Activated CD4-positive, alpha-beta T cell treated with anti-CD3 and anti-CD28 coated beads, Interleukin-2, amount 50 U/mL, for 24 hours (primary cell): ENCODE measurements at regions not wholly inside any gene's neighbourhood (a gene's known extent, or its start where the extent isn't known, plus 50 kb on each side); places are given as distances from the start of the nearest gene placed in this dataset.
"Not testable (repeated sequence)": the region's sequence is repeated elsewhere in the genome, so short reads cannot be mapped to it uniquely, and the experiment has no call there.

Source experiments
- DNase-seq, 2 donors: peaks; one replicate each; pipeline ENCODE4 v3.0.0-alpha.2; 2020; ENCODE audit warnings: low read depth in 1 of 2, low spot score in 1 of 2

DNA sequence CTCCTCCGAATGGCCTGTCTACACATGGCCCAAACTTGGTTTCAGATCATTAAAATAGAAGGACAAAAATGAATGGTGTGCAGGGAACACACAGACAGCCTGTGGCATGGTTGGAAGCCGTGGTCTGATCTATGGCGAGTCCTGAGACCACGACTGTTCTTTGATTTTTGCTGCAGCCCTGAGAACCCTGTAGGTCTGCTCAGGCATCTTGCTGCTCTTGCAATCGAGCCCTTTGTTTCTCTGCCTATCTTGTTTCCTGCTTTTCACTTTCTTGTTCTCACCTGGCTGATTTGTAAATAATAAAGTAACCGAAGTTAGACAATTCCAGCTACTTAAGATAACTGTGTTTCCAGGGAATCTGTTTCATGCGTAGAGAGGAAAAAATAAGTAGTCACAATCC is 54.1 kb upstream of the NBPF9 start:
- DNase-seq = not testable (repeated sequence)

DNA sequence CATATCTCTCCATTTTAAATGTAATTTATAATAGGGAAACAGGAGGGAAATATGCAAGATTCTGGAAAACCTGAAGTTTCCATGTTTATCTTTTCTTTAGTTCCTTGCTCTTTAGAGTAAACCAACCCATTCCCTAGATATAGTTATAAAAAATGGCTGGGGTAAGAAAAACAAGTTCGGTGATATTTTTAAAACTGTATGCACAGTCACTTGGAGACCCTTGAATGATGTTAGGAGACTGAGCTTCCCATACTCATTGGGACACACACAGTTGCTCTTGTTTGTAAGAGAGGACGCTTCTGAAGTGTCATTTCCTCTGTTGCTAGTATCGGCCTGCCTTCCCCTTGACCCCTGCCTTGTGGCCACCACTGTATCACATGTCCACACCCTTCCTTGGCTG is 55.0 kb upstream of the NBPF9 start:
- not testable (repeated sequence) for DNase-seq

DNA sequence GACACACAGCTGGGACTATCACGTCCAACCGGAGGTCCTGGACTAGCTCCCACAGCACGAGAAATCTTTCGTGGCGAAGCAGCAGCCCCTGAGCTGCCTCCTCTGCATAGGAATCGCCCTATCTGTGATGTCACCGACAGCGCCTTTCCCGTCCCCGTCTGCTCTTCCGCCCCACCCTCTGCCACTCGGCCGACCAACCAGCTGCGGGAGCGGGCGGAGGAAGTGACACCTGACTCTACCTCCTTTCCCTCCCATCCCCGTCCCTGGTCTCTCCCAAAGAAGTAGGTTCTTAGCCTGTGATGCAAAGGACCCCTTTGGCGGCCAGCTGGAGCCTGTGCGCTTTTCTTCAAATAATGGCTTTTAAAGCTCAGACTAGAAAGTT is 59.7 kb upstream of the NBPF9 start:
- DNase-seq = not testable (repeated sequence)

DNA sequence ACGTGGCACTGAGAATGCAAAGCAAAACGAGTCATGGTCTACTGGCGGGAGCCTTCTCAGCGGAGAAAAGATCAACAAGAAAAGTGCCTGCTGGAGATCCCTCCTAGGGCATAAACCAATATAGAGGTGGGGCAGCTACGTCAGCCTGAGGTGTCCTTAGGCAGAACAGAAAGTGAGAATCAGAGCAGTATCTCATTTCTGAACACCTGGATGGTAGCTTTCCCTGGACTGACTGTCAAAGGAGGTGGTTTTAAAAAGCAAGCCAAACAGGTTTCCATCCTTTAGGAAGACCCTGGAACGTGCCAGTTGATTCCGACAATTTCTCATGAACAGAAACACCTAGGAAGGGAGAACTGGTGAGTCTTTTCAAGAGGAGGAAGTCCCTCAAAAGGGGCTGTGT is 71.4 kb upstream of the NBPF9 start:
- DNase-seq = not testable (repeated sequence)

DNA sequence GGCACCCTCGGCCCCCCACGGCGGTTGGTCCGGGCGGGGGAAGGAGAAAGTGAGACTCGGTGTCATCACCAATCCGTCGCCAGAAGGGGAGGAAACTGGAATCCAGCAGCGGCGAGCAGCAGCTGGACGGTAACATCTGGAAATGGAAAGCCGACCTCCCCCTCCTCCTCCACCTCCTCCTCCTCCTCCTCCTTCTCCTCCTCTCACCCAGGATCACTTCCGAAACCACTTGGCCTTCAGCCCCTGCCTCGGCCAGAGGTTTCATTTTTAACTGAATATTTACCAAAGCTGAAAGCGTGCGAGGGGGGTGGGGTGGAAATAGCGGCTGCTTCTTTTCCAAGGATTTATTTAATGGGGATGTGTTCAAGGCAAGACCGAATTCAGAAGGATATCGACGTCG is 72.5 kb upstream of the NBPF9 start:
- not testable (repeated sequence) for DNase-seq

DNA sequence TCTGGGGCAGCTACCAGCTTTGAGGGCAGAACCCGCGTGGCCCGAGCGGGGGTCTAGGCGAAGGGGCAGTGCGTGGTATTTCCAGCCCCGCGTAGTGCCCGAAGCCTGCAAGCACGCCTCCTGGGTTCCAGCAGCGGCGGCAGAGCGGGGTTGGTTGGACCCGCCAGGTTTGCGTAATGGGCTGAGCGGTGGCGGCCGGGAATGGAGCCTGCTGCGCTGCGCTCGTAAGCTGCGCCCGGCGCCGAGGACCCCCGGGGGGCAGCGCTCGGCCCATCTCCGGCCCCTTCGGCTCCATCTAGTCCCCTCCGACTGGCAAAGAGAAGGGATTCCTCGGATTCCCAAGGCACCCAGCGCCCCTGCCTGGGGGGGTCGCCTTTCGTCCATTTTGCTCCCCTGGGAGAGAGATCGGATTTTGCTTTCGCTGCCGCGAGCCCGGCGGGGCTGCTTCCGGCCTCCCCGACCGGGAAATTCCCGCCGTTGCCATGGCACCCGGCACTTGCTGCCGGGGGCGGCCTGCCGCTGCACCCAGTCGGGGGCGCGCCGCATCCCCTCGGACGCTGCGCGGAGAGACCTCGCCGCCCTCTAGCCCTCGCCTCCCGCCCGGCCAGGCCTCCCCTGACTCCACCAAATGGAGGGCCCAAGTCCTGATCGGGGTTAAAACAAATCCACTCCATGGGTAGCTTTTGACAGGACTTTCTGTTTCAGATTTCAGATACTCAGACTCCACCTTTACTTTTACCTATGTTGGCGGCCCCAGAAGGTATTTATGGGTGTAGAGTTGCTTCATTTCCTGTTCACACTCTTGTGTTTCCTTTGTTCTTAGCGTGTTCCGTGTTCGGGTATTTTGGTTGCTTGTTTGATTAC is 73.3 kb upstream of the NBPF9 start:
- DNase-seq = peak; percentile 27 to 60

DNA sequence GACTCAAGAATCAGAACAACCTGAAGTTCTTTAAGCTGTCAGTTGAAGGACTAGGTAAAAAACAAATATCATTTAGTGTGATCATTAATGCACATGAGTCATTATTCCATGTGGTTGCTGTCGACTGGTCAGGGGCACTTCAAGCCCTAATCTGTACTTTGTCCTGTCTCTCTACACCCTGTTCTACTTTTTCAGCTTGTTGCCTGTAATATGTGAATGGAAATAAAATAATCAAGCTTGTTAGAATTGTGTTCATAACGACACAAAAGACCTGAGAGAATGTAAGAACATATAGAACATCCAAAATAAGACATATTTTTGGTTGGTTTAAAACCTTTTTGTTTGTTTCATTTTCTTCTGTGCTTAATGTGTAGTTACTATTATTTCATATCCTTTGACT is 87.4 kb upstream of the NBPF9 start:
- not testable (repeated sequence) for DNase-seq

DNA sequence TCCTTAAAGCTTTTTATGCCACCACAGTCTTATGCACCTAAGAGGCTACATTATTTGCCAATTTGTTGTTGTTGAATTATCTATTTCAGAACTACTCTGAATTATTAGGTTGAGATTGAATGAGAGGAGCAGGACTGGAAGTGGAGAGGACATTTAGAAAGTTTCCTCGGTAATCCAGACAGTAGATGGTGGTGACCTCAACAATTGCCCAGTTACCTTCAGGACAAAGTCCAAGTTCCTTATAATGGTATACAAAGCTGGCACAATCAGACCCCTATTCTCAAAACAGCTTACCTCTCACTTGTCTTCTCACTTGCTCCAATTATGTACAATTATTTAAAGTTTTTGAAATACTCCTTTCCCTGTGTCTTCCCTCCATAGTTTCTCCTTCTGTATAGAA is 93.3 kb upstream of the NBPF9 start:
- not testable (repeated sequence) for DNase-seq

DNA sequence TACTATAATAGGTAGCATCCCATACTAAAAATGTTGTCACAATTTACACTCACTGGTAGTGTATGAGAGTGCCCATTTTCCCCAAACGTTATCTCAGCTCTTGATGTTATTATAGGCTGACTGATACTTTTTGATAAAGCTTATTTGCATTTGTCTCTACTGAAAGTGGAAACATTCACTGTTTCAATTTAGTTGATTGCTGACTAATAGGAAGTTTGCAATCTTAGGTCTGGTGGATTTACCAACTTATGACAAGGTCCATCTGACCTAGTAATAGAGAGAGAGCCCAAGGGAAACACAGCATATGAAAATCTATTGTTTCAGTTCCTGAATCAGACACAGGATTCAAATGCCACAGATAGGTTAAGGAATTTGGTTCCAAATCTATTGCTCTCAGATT is 97.2 kb upstream of the NBPF9 start:
- not testable (repeated sequence) for DNase-seq

DNA sequence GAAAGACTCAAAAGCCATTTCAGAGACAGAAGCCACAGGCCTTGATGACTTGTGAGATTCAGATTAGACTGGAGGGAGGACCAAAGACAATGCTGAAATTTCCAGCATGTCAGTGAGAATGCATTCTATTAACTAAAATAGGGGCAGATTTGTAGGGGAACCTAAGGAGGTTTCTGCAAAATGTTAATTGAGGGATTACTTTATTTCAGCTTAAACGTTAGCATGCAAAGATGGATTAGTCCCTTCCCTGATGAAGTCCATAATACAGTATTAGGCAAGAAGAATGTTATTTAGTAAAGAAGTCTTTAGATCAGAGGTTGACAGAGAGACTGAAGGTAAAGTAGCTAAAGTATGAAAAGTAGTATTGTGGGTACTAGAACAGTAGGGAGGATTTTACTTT is 98.9 kb upstream of the NBPF9 start:
- not testable (repeated sequence) for DNase-seq

DNA sequence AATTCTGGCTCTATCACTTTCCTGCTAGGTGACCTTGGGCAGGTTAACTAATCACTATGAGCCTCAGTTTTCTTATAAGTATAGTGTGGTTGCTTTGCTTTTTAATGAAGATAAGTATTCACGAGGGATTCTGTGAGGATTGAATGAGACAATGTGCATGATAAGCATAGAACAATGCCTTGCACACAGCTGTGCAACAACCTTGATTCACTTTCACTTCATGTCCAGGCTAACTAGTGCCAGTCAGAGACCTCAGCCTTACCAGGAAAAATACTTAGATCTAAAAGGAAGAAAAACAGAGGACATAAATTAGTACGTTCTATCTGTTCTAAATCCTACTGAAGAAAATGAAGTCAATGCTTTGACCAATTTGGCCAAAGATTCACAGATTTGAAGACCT is 101.0 kb upstream of the NBPF9 start:
- not testable (repeated sequence) for DNase-seq

DNA sequence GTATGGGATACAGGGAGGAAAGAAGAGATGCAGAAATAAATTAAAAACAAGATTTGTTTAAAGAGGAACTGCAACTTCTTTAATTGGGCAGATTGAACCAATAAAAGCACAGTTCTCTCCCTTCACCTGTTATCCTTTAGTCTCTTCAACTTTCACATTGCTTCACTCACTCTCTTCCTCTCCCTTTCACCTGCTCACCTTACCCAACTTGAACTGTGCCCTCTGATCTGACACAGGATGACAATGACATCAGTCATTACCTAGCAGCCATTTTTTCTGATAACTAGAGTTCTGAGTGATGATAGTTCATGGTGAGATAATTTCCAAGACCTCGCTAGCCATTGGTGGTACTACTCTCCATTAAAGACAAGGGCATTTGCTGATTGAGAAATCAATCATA is 105.5 kb upstream of the NBPF9 start:
- DNase-seq = not testable (repeated sequence)

DNA sequence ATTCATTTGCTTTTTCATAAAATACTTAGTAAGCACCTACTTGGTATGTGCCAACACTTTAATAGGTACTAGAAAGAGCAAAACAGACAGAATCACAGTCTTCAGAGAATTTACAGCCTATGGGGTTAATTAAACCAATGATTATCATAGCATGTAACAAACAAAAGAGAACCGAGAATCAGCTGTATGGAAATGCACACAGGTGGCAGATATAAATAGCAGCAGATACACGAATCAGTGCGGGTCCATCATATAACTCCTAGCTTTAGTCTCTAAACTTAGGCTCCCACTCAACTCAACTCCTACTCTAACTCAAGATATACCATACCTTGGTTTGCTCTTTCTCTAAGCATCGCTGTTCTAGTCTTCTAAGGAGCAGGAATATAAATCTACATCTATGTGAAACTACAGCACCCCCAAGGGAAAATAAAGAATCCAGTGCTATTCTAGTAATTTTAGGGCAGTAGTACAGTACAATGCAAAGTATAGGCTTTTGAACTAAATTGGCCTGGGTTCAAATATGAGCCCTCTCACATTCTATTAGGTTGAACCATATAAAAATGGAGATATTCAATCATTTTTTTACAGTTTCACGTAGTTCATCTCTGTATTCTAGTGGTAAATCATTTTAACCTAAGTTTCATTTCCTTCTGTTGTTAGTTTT is 108.5 kb upstream of the NBPF9 start:
- DNase-seq = not testable (repeated sequence)

DNA sequence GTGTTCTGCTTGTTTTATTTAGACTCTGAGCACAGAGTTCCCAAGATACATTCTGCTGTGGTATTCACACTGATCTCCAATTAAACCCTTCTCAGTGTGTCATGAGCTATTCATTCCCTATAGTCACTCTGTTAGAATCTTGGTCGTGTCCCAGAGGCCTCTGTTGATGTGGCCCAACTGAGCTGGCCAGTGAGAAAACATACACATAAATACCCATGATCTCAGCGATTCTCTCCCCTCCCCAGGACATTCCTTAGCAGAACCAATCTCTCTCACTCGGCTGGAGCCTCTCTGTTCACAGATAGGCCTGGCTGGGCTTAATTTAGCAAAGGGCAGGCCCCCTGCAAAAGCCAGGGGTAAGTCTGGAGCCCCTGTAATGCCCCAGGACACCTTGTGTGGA is 109.6 kb upstream of the NBPF9 start:
- not testable (repeated sequence) for DNase-seq

DNA sequence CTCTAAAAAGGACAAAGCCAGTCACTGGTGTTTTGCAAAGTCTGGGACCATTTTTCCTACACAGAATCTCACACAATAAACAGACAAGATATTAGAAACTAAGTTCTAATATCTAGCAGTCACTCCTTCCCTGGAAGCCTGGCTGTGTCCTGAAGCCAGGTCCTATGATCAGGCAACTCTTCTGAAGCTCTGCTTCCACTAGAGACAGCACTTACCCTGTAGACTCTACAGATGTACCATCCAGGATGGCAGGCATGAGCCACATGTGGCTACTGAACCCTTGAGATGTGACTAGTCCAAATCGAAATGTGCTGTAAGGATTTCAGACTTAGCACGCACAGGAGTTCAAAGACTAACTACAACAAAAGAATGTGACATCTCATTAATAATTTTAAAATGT is 110.3 kb upstream of the NBPF9 start:
- not testable (repeated sequence) for DNase-seq

DNA sequence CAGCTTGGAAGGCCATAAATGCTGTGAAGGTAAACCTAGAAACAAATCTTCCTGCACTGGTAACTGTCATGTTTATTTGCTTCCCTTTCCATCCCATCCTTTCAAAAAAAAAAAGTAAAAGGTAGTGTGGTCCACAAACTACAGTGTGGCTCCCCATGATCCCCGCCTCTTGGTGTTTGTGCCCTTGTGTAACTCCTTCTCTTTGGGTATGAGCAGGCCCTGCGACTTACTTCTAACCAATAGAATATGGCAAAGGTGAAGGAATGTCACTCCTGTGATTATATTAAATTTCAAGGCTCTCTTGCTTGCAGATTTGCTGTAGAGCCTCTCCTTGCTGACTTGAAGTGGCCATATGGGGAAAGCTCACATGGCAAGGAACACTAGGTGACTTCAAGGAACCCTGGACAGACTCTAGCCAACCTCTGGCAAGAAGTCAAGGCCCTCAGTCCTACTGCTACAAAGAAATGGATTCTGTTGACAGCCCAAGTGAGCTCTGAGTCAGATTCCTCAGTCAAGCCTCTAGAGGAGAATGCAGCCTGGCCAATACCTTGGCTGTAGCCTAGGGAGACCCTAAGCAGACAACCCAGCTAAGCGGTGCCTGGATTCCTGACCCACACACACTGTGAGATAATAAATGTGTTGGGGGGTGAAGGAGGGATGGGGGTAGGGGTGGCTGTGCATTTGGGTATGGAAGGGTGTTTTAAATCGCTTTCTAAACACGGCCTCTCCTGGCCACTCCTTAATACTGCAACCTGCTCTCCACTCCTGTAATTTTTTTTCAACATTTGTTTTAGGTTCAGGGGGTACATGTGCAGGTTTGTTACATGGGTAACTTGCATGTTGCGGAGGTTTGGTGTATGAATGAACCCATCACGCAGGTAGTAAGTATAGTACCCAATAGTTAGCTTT is 115.0 kb upstream of the NBPF9 start:
- not testable (repeated sequence) for DNase-seq

DNA sequence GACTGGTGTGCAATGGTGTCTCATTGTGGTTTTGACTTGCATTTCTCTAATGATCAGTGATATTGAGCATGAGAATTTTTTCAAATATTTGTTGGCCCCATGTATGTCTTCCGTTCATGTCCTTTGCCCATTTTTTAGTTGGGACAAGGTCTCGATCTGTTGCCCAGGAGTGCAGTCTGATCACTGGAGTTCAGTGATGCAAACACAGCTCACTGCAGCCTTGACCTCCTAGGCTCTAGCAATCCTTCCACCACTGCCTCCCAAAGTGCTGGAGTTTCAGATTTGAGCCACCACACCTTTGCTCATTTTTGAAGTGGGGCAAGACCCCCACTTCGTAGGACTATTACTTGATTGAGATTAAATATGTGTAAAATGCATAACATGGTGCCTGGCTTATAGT is 116.2 kb upstream of the NBPF9 start:
- DNase-seq = not testable (repeated sequence)

DNA sequence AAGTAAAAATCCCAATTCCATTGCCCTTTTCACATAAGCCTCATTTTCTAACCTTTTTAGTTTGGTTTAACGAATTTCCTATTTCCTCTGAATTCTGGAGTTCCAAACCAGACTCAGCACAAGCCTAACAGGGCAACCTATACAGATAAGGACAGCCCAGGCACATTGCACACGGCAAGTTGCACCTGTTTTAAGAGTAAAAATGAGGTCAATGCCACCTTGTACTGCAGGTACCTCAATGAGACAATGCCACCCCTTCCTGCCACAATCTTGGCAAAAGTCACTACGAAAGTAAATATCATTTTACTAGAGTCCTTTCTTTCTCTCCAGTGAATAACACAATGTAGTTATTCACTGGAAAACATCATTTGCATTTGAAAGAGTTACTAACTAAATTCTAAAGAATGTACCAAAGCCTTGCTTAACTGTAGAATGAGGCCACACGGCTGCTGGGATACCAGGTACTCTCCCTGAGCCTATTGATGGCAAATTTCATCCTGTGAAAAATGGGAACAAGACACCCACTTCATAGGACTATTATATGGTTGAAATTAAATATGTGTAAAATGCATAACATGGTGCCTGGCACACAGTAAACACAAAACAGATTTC is 117.2 kb upstream of the NBPF9 start:
- not testable (repeated sequence) for DNase-seq

DNA sequence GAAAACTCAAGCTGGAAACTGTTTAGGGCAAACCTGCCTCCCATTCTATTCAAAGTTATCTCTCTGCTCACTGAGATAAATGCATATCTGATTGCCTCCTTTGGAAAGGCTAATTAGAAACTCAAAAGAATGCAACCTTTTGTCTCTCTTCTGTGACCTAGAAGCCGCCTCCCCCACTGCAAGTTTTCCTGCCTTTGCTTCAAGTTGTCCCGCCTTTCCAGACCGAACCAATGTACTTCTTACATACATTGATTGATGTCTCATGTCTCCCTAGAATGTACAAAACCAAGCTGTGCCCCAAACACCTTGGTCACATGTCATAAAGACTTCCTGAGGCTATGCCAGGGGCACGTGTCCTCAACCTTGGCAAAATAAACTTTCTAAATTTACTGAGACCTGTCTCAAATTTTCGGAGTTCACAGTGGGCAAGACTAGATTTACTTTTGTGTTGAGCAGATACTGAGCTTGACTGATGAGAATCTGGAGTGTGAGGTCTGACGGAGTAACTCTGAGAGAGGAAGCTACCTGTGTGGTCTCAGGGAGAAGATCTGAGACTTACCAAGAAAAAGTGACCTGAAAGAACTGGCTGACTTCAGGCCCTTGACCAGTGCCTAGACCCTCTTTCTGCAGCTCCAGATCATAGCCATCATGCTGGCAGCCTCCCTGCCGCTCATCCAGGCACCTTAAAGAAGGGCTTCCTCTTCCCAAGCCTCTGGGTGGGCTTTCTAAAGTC is 124.7 kb upstream of the NBPF9 start:
- DNase-seq = not testable (repeated sequence)
